ENCODE measurements at regions not wholly inside any gene's neighbourhood (a gene's known extent, or its start where the extent isn't known, plus 50 kb on each side); places are given as distances from the start of the nearest gene placed in this dataset.

DNA sequence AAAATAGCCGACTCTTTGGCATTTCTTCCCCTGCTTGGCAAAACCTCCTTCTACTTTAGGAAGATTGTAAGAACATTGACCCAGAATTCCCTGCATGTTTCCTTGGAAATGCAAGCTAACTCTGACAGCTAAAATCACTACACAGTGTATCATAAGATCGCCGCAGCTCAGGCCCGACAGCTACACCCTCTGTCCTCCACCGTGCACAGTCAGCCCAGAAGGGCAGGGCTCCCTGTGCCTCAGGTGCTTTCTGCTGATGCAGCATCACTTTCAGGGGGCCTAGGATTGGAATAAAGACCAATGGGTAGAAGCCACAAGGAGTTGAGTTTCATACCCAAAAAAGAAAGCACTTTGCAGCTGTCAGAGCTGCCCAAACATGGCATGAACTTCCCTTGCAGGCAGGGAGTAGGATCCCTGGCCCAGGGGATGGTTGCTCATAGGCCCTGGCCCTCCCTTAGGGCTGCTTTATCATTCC lies 145.3 kb downstream of the SEC16B start:
- TF ChIP-seq, protein P1, sequence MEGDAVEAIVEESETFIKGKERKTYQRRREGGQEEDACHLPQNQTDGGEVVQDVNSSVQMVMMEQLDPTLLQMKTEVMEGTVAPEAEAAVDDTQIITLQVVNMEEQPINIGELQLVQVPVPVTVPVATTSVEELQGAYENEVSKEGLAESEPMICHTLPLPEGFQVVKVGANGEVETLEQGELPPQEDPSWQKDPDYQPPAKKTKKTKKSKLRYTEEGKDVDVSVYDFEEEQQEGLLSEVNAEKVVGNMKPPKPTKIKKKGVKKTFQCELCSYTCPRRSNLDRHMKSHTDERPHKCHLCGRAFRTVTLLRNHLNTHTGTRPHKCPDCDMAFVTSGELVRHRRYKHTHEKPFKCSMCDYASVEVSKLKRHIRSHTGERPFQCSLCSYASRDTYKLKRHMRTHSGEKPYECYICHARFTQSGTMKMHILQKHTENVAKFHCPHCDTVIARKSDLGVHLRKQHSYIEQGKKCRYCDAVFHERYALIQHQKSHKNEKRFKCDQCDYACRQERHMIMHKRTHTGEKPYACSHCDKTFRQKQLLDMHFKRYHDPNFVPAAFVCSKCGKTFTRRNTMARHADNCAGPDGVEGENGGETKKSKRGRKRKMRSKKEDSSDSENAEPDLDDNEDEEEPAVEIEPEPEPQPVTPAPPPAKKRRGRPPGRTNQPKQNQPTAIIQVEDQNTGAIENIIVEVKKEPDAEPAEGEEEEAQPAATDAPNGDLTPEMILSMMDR (IDR thresholded peaks at IDR 0.05): no peak
- no peak for TF ChIP-seq POLR2AphosphoS5 (IDR thresholded peaks at IDR 0.05; ENCODE audit: insufficient read depth in 1 of 2, low read depth in 1 of 2)
